ENCODE measurements at regions not wholly inside any gene's neighbourhood (a gene's known extent, or its start where the extent isn't known, plus 50 kb on each side); places are given as distances from the start of the nearest gene placed in this dataset.

- TF ChIP-seq, protein P1, sequence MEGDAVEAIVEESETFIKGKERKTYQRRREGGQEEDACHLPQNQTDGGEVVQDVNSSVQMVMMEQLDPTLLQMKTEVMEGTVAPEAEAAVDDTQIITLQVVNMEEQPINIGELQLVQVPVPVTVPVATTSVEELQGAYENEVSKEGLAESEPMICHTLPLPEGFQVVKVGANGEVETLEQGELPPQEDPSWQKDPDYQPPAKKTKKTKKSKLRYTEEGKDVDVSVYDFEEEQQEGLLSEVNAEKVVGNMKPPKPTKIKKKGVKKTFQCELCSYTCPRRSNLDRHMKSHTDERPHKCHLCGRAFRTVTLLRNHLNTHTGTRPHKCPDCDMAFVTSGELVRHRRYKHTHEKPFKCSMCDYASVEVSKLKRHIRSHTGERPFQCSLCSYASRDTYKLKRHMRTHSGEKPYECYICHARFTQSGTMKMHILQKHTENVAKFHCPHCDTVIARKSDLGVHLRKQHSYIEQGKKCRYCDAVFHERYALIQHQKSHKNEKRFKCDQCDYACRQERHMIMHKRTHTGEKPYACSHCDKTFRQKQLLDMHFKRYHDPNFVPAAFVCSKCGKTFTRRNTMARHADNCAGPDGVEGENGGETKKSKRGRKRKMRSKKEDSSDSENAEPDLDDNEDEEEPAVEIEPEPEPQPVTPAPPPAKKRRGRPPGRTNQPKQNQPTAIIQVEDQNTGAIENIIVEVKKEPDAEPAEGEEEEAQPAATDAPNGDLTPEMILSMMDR (IDR thresholded peaks at IDR 0.05): peak in 1 of 4 donors; percentile 1
- TF ChIP-seq POLR2A (IDR thresholded peaks at IDR 0.05): no peak
Measured at GRCh38 chr6:41428336-41428995, 93.1 kb downstream of the NCR2 start.
